ENCODE measurements at regions not wholly inside any gene's neighbourhood (a gene's known extent, or its start where the extent isn't known, plus 50 kb on each side); places are given as distances from the start of the nearest gene placed in this dataset.
"Not testable (repeated sequence)": the region's sequence is repeated elsewhere in the genome, so short reads cannot be mapped to it uniquely, and the experiment has no call there.

DNA sequence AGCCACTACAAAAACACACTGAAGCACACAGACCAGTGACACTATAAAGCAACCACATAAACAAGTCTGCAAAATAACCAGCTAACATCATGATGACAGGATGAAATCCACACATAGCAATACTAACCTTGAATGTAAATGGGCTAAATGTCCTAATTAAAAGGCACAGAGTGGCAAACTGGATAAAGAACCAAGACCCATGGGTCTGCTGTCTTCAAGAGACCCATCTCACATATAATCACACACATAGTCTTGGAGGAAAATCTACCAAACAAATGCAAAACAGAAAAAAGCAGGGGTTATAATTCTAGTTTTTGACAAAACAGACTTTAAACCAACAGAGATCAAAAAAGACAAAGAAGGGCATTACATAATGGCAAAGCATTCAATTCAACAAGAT lies 144.4 kb downstream of the GASK1B start:
- TF ChIP-seq, protein P1, sequence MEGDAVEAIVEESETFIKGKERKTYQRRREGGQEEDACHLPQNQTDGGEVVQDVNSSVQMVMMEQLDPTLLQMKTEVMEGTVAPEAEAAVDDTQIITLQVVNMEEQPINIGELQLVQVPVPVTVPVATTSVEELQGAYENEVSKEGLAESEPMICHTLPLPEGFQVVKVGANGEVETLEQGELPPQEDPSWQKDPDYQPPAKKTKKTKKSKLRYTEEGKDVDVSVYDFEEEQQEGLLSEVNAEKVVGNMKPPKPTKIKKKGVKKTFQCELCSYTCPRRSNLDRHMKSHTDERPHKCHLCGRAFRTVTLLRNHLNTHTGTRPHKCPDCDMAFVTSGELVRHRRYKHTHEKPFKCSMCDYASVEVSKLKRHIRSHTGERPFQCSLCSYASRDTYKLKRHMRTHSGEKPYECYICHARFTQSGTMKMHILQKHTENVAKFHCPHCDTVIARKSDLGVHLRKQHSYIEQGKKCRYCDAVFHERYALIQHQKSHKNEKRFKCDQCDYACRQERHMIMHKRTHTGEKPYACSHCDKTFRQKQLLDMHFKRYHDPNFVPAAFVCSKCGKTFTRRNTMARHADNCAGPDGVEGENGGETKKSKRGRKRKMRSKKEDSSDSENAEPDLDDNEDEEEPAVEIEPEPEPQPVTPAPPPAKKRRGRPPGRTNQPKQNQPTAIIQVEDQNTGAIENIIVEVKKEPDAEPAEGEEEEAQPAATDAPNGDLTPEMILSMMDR (IDR thresholded peaks at IDR 0.05): not testable (repeated sequence)
- not testable (repeated sequence) for TF ChIP-seq POLR2A, POLR2AphosphoS5 (IDR thresholded peaks at IDR 0.05)
